NT2/D1 (cell line): ENCODE measurements at regions not wholly inside any gene's neighbourhood (a gene's known extent, or its start where the extent isn't known, plus 50 kb on each side); places are given as distances from the start of the nearest gene placed in this dataset.
"Not testable (repeated sequence)": the region's sequence is repeated elsewhere in the genome, so short reads cannot be mapped to it uniquely, and the experiment has no call there.

Experiments used
- DNase-seq: peaks from one replicate; pipeline ENCODE4 v3.0.0-alpha.2; 2011; ENCODE audit warnings: low read depth, low spot score
- H3K27me3 ChIP-seq: 2 replicates; pipeline ENCODE4 v1.6.0; 2011; ENCODE audit warnings: mild to moderate bottlenecking; ENCODE audit not compliant: insufficient read length, insufficient read depth
- H3K36me3 ChIP-seq: 2 replicates; pipeline ENCODE4 v1.6.1; 2011; ENCODE audit warnings: mild to moderate bottlenecking, low read length, mixed read lengths; ENCODE audit not compliant: insufficient read depth, insufficient read length
- H3K4me1 ChIP-seq: 2 replicates; pipeline ENCODE4 v1.5.1; 2011; ENCODE audit not compliant: insufficient read depth, insufficient read length
- H3K4me3 ChIP-seq: 2 replicates; pipeline ENCODE4 v1.5.1; 2011; ENCODE audit warnings: low read depth; ENCODE audit not compliant: insufficient read length
- H3K9ac ChIP-seq: 2 replicates; pipeline ENCODE4 v1.6.0; 2011; ENCODE audit warnings: low read depth; ENCODE audit not compliant: insufficient read length
- H3K9me3 ChIP-seq: 2 replicates; pipeline ENCODE4 v1.5.1; 2011; ENCODE audit warnings: mild to moderate bottlenecking, low read length; ENCODE audit not compliant: insufficient read depth
- SUZ12 ChIP-seq: IDR thresholded peaks from 2 replicates; pipeline ENCODE4 v1.6.1; 2011; ENCODE audit not compliant: insufficient read length, insufficient read depth; ENCODE audit errors: extremely low read depth
- YY1 ChIP-seq: IDR thresholded peaks from 2 replicates; pipeline ENCODE4 v1.6.1; 2011; ENCODE audit not compliant: insufficient read length, insufficient read depth
- ZNF274 ChIP-seq: IDR thresholded peaks from 2 replicates; pipeline ENCODE4 v1.6.1; 2011; ENCODE audit warnings: mild to moderate bottlenecking, low read depth, low read length

GRCh38 chr17:74141612-74142011 is 61.9 kb upstream of the RPL38 start:
- Histone ChIP-seq H3K27me3 (no peaks in the 10 kb centered on the region), H3K4me1 (no peaks in the 10 kb centered on the region), H3K9me3 (peaks cover 49% of the 10 kb centered on the region), H3K36me3 (no peaks in the 10 kb centered on the region), H3K4me3 (no peak overlapping the region), H3K9ac (no peak overlapping the region)
- DNase-seq: no peak
- TF ChIP-seq ZNF274 (no peak), YY1 (no peak), SUZ12 (no peak)

- not testable (repeated sequence) for DNase-seq, H3K27me3 ChIP-seq, H3K9ac ChIP-seq, H3K36me3 ChIP-seq, H3K4me3 ChIP-seq, H3K4me1 ChIP-seq
- peaks cover 49% of the 10 kb centered on the region for H3K9me3 ChIP-seq
These were observed 60.2 kb upstream of the RPL38 start for GRCh38 chr17:74143318-74143717.

DNA sequence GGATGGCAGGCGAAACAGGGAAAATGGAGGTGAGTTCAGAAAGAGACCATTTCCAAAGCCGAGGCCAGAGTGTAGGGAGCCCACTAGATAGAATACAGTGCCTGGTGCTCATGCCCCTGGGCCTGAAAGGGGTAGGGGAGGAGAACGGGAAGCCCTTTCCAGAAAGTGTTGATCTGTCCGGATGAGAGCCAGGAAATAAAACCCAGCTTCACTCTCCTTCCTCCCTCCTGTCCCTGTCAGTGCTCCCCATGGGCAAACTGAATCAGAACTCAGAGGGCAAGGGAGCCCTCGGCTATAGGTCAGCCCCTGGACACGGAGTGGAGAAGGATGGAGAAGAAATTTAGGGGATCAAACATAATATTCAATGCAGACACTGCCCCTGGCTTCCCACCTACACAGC is 57.7 kb upstream of the RPL38 start:
- Histone ChIP-seq H3K9me3 (peaks cover 35% of the 10 kb centered on the region), H3K36me3 (no peaks in the 10 kb centered on the region), H3K9ac (no peak overlapping the region), H3K27me3 (no peaks in the 10 kb centered on the region), H3K4me1 (no peaks in the 10 kb centered on the region), H3K4me3 (no peak overlapping the region)
- DNase-seq: no peak
- TF ChIP-seq SUZ12 (no peak), YY1 (no peak), ZNF274 (no peak)

- DNase-seq: no peak
- no peak overlapping the region for H3K4me3 ChIP-seq
- H3K4me1 ChIP-seq: no peaks in the 10 kb centered on the region
- TF ChIP-seq SUZ12 (no peak), YY1 (no peak), ZNF274 (no peak)
- peaks cover 30% of the 10 kb centered on the region for H3K9me3 ChIP-seq
- no peaks in the 10 kb centered on the region for H3K27me3 ChIP-seq
- no peak overlapping the region for H3K9ac ChIP-seq
- H3K36me3 ChIP-seq: no peaks in the 10 kb centered on the region
These were observed 57.3 kb upstream of the RPL38 start for GRCh38 chr17:74146196-74146595.

GRCh38 chr17:74147056-74147835 is 56.2 kb upstream of the RPL38 start:
- Histone ChIP-seq H3K4me1 (no peaks in the 10 kb centered on the region), H3K36me3 (no peaks in the 10 kb centered on the region), H3K9ac (no peak overlapping the region), H3K9me3 (peaks cover 20% of the 10 kb centered on the region), H3K27me3 (no peaks in the 10 kb centered on the region), H3K4me3 (no peak overlapping the region)
- no peak for TF ChIP-seq YY1
- no peak for TF ChIP-seq SUZ12
- TF ChIP-seq ZNF274: no peak
- no peak for DNase-seq

DNA sequence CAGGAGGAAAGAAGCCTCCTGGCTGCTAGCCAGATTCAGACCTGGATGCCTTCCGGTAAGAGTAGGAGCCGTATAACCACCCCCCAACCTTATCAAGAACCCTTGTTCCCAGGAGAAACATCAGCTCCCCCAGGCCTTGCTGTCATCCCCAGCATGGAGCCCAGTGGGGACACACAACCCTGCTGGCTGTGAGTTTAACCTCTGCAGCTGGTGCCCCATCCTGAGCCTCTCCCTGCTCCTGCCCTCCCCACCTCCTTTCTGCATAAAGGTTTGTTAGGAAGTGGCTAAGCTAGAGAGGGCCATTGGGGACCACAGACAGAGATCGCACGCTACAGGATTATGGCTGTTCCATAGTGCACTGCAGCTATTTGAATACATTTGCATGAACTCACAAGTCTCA is 55.5 kb upstream of the RPL38 start:
- no peak overlapping the region for H3K9ac ChIP-seq
- H3K4me1 ChIP-seq: peaks cover 3% of the 10 kb centered on the region
- H3K4me3 ChIP-seq: no peak overlapping the region
- H3K36me3 ChIP-seq: no peaks in the 10 kb centered on the region
- peaks cover 13% of the 10 kb centered on the region for H3K9me3 ChIP-seq
- DNase-seq: no peak
- H3K27me3 ChIP-seq: no peaks in the 10 kb centered on the region
- TF ChIP-seq SUZ12 (no peak), YY1 (no peak), ZNF274 (no peak)

DNA sequence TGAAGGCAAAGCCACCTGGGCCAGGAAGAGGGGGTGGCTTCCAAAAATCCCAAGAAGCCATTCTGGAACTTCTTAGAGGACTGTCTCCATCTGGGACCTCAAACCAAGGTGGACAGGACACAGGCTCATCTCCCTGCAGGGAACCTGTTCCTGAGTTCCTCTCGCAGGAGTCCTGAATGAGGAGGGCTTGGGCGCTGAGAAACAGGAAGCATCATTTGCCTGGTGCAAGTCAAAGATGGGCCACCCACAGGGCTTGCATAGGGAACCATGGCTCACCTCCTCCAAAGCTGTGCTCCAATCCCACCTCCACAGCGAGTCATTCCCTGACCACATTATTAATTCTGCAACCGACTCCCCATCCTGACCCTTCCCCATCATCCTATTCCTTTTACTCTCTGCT is 55.0 kb upstream of the RPL38 start:
- Histone ChIP-seq H3K27me3 (no peaks in the 10 kb centered on the region), H3K36me3 (no peaks in the 10 kb centered on the region), H3K9ac (no peak overlapping the region), H3K9me3 (peaks cover 8% of the 10 kb centered on the region), H3K4me3 (no peak overlapping the region), H3K4me1 (peaks cover 3% of the 10 kb centered on the region)
- TF ChIP-seq ZNF274: no peak
- no peak for DNase-seq

- H3K4me1 ChIP-seq: peaks cover 3% of the 10 kb centered on the region
- H3K9me3 ChIP-seq: peaks cover 2% of the 10 kb centered on the region
- H3K27me3 ChIP-seq: no peaks in the 10 kb centered on the region
- no peaks in the 10 kb centered on the region for H3K36me3 ChIP-seq
- DNase-seq: no peak
- H3K4me3 ChIP-seq: no peak overlapping the region
- no peak for TF ChIP-seq ZNF274
- TF ChIP-seq YY1: no peak
- TF ChIP-seq SUZ12: no peak
- no peak overlapping the region for H3K9ac ChIP-seq
These were observed 54.4 kb upstream of the RPL38 start for GRCh38 chr17:74148901-74149596.
